Activated CD4-positive, alpha-beta T cell treated with anti-CD3 and anti-CD28 coated beads for 48 hours (primary cell): ENCODE measurements at regions not wholly inside any gene's neighbourhood (a gene's known extent, or its start where the extent isn't known, plus 50 kb on each side); places are given as distances from the start of the nearest gene placed in this dataset.
"Not testable (repeated sequence)": the region's sequence is repeated elsewhere in the genome, so short reads cannot be mapped to it uniquely, and the experiment has no call there.

Experiments used
- DNase-seq: peaks from one replicate; pipeline ENCODE4 v3.0.0-alpha.2; 2020

- DNase-seq = no peak
These were observed 99.2 kb upstream of the LYZL2 start for GRCh38 chr10:30728766-30729165.

GRCh38 chr10:30728127-30728526 is 98.6 kb upstream of the LYZL2 start:
- DNase-seq = no peak

- no peak for DNase-seq
These were observed 98.0 kb upstream of the LYZL2 start for GRCh38 chr10:30727524-30727923.

GRCh38 chr10:30726783-30727414 is 97.3 kb upstream of the LYZL2 start:
- DNase-seq = peak; percentile 90

- no peak for DNase-seq
These were observed 96.1 kb upstream of the LYZL2 start for GRCh38 chr10:30725661-30726060.

- DNase-seq = no peak
These were observed 94.7 kb upstream of the LYZL2 start for GRCh38 chr10:30724296-30724695.

- no peak for DNase-seq
These were observed 93.5 kb upstream of the LYZL2 start for GRCh38 chr10:30722956-30723620.

- no peak for DNase-seq
These were observed 90.3 kb upstream of the LYZL2 start for GRCh38 chr10:30719832-30720231.

- no peak for DNase-seq
These were observed 80.3 kb upstream of the LYZL2 start for GRCh38 chr10:30709700-30710358.

GRCh38 chr10:30709229-30709628 is 79.7 kb upstream of the LYZL2 start:
- DNase-seq = no peak

- DNase-seq = no peak
These were observed 78.7 kb upstream of the LYZL2 start for GRCh38 chr10:30708234-30708633.

- not testable (repeated sequence) for DNase-seq
These were observed 76.6 kb upstream of the LYZL2 start for GRCh38 chr10:30706189-30706588.

GRCh38 chr10:30705625-30706149 is 76.1 kb upstream of the LYZL2 start:
- no peak for DNase-seq

- peak; percentile 55 for DNase-seq
These were observed 75.6 kb upstream of the LYZL2 start for GRCh38 chr10:30705101-30705624.

GRCh38 chr10:30704601-30705100 is 75.1 kb upstream of the LYZL2 start:
- DNase-seq = peak; percentile 73

GRCh38 chr10:30704026-30704600 is 74.6 kb upstream of the LYZL2 start:
- no peak for DNase-seq

GRCh38 chr10:30703446-30703845 is 73.9 kb upstream of the LYZL2 start:
- not testable (repeated sequence) for DNase-seq

GRCh38 chr10:30702860-30703259 is 73.3 kb upstream of the LYZL2 start:
- DNase-seq = no peak

GRCh38 chr10:30701451-30702173 is 72.1 kb upstream of the LYZL2 start:
- DNase-seq = peak; percentile 91

- peak; percentile 60 for DNase-seq
These were observed 68.3 kb upstream of the LYZL2 start for GRCh38 chr10:30697806-30698205.

GRCh38 chr10:30697221-30697620 is 67.7 kb upstream of the LYZL2 start:
- DNase-seq = not testable (repeated sequence)

- DNase-seq = not testable (repeated sequence)
These were observed 67.0 kb upstream of the LYZL2 start for GRCh38 chr10:30696416-30697185.
